Endothelial cell of umbilical vein (primary cell): ENCODE measurements at regions not wholly inside any gene's neighbourhood (a gene's known extent, or its start where the extent isn't known, plus 50 kb on each side); places are given as distances from the start of the nearest gene placed in this dataset.

ENCODE experiments used
- BruUV-seq: library from RNA; stranded (reverse); fragments of 400-500 nt; replicated peaks from 2 replicates; lab custom pipeline; 2021; lab: Mats Ljungman, UMichigan
- CTCF ChIA-PET: fragments of 300-600, 350-600 bp; sonication (Branson Sonifier 250); formaldehyde crosslinking; loops from one replicate; lab custom pipeline; 2021; ENCODE audit warnings: antibody characterized with exemption, inconsistent platforms; lab: Charles Lee
- POLR2A ChIA-PET: fragments of 300-600, 350-600 bp; sonication (Branson Sonifier 250); formaldehyde crosslinking; loops from one replicate; lab custom pipeline; 2021; ENCODE audit warnings: antibody characterized with exemption, inconsistent platforms; lab: Charles Lee
- DNase-seq: peaks from one replicate; pipeline ENCODE4 v3.0.0-alpha.2; 2011; ENCODE audit warnings: low read depth, low spot score
- FAIRE-seq: peaks from 2 replicates; lab custom pipeline; 2011; peaks lifted over from hg19 to GRCh38; lab: Jason Lieb, UNC
- H2AFZ ChIP-seq: 2 replicates; pipeline ENCODE4 v1.6.0; 2012; ENCODE audit warnings: low read depth, low read length, control low read depth, inconsistent platforms
- H3K27ac ChIP-seq: 2 replicates; pipeline ENCODE4 v1.5.1; 2011; ENCODE audit warnings: low read depth, mild to moderate bottlenecking, control low read depth, low read length, moderate library complexity; ENCODE audit not compliant: insufficient read depth
- H3K27me3 ChIP-seq, 2 experiments: 2 replicates each; pipeline versions ENCODE4 v1.6.0 to v1.6.1; 2011; ENCODE audit warnings: low read length in 2 of 2, mixed read lengths in 1 of 2; ENCODE audit not compliant: control insufficient read depth in 2 of 2, insufficient read depth in 2 of 2
- H3K36me3 ChIP-seq, 2 experiments: 2 replicates in 1 of 2; 3 replicates in 1 of 2; pipeline ENCODE4 v1.5.1; 2011; ENCODE audit warnings: low read length in 2 of 2, mild to moderate bottlenecking in 1 of 2, moderate library complexity in 1 of 2; ENCODE audit not compliant: control insufficient read depth in 2 of 2, insufficient read depth in 2 of 2; ENCODE audit errors: extremely low read depth in 1 of 2
- H3K4me1 ChIP-seq: 3 replicates; pipeline ENCODE4 v1.5.1; 2011; ENCODE audit warnings: mild to moderate bottlenecking, low read length; ENCODE audit not compliant: control insufficient read depth, insufficient read depth; ENCODE audit errors: extremely low read depth
- H3K4me2 ChIP-seq: 2 replicates; pipeline ENCODE4 v1.6.1; 2011; ENCODE audit warnings: low read length, control low read depth, mixed read lengths; ENCODE audit not compliant: insufficient read depth
- H3K4me3 ChIP-seq, 3 experiments: fragments of 200-600 bp in 1 of 3; sonication (generic), shearing (Covaris generic) in 1 of 3; replicated peaks in 1 of 3; 2 replicates each; pipeline ENCODE4 v1.5.1; 2011 to 2016; ENCODE audit warnings: control low read depth in 3 of 3, low read length in 3 of 3, mild to moderate bottlenecking in 2 of 3, inconsistent platforms in 1 of 3, low read depth in 1 of 3, moderate library complexity in 1 of 3; ENCODE audit not compliant: insufficient read depth in 1 of 3
- H3K79me2 ChIP-seq: 2 replicates; pipeline ENCODE4 v1.6.0; 2012; ENCODE audit warnings: low read length, inconsistent platforms; ENCODE audit not compliant: control insufficient read depth, insufficient read depth
- H3K9ac ChIP-seq: replicated peaks from 2 replicates; pipeline ENCODE3; 2011; ENCODE audit warnings: low read length, control low read depth; ENCODE audit not compliant: insufficient read depth; ENCODE audit errors: extremely low read depth
- H3K9me1 ChIP-seq: replicated peaks from 3 replicates; pipeline ENCODE4 v1.6.0; 2011; ENCODE audit warnings: mild to moderate bottlenecking, low read length; ENCODE audit not compliant: control insufficient read depth, insufficient read depth; ENCODE audit errors: extremely low read depth
- H3K9me3 ChIP-seq: replicated peaks from 2 replicates; pipeline ENCODE4 v1.5.1; 2012; ENCODE audit warnings: low read length, inconsistent platforms; ENCODE audit not compliant: control insufficient read depth, insufficient read depth
- H4K20me1 ChIP-seq: replicated peaks from 2 replicates; pipeline ENCODE3; 2011; ENCODE audit warnings: mild to moderate bottlenecking, low read length; ENCODE audit not compliant: control insufficient read depth, insufficient read depth; ENCODE audit errors: extremely low read depth
- EZH2 ChIP-seq: IDR thresholded peaks from 2 replicates; pipeline ENCODE4 v1.6.1; 2012; ENCODE audit warnings: borderline replicate concordance, low read depth, mild to moderate bottlenecking, moderate library complexity, low read length, inconsistent platforms; ENCODE audit not compliant: severe bottlenecking
- FOS ChIP-seq: IDR thresholded peaks from 2 replicates; pipeline ENCODE4 v1.6.1; 2011; ENCODE audit warnings: mild to moderate bottlenecking, low read length, moderate library complexity, borderline replicate concordance; ENCODE audit not compliant: insufficient read depth
- GATA2 ChIP-seq: IDR thresholded peaks from 2 replicates; pipeline ENCODE4 v1.7.0; 2011; ENCODE audit warnings: low read depth, mild to moderate bottlenecking, moderate library complexity, mixed read lengths, low read length; ENCODE audit not compliant: insufficient read length, insufficient read depth
- JUN ChIP-seq: IDR thresholded peaks from 2 replicates; pipeline ENCODE4 v1.6.1; 2011; ENCODE audit warnings: borderline replicate concordance, low read depth; ENCODE audit not compliant: insufficient read length, insufficient read depth
- MYC ChIP-seq: IDR thresholded peaks from one replicate; pipeline ENCODE4 v1.6.1; 2011; ENCODE audit warnings: mild to moderate bottlenecking, low read depth, low read length
- POLR2A ChIP-seq: IDR thresholded peaks from 2 replicates; pipeline ENCODE4 v1.6.1; 2012; ENCODE audit warnings: low read depth, mild to moderate bottlenecking, control low read depth, low read length
- POLR2AphosphoS5 ChIP-seq: IDR thresholded peaks from 2 replicates; pipeline ENCODE4 v1.6.1; 2012; ENCODE audit warnings: low read depth, mild to moderate bottlenecking, control low read depth, low read length, moderate library complexity; ENCODE audit not compliant: insufficient read depth
- dilution Hi-C: fragments of 300-500 bp; cut with MboI; formaldehyde crosslinking; loops from one replicate; pipeline ENCODE4 v1.15.0; 2019; ENCODE audit warnings: low sequenced_read_pairs; ENCODE audit not compliant: extremely low pct_ligation_motif_present
- intact Hi-C: fragments of 100-400 bp; cut with micrococcal nuclease; formaldehyde crosslinking; loops from one replicate; pipeline ENCODE4 v1.10.0; 2022
- TF ChIP-seq, protein P1 (sequence below): IDR thresholded peaks from 2 replicates; pipeline ENCODE4 v1.6.1; 2011; ENCODE audit not compliant: insufficient read depth, insufficient read length
- TF ChIP-seq, protein P2 (sequence below), 2 donors: IDR thresholded peaks; 1 replicate in 1 of 2; 2 replicates in 1 of 2; pipeline ENCODE4 v1.5.1; 2011; ENCODE audit warnings: low read length in 2 of 2, mild to moderate bottlenecking in 2 of 2, moderate library complexity in 2 of 2, control low read depth in 1 of 2, inconsistent platforms in 1 of 2, low read depth in 1 of 2; ENCODE audit not compliant: insufficient read depth in 1 of 2; ENCODE audit errors: extremely low read depth in 1 of 2

DNA sequence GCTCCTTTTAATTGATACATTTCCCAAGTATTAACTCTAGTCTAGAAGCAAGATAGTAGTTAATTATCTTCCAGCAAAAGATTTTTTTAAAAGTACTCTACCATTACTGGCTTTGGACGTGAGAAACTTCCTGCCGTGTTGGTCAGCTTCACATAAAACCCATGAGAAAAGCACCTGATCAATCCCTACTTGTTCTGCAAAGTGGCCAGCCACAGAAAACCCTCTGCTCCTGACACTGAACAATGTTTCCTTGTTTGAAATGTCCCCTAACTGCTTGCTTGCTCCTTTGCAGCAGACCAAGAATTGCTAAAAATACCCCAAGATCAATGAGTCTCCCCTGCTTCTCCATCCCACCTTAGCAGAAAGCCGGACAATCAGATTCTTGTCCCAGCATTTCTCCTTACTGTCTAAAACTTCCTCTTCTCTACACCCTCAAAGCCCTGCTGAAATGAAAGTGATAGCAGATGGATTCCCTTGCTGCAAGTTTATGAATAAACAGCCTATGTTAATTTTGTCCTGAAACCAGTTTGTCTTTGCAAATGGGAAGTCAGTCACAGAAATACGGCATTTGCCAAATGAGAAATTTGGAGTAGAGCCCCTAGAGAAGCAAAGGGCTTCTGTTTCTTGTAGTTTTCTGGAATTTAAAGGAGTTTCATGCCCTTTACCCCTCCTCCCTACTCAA lies 207.1 kb upstream of the ARHGAP20 start:
- Histone ChIP-seq H3K4me3 (no peak overlapping the region), H3K36me3 (no peaks in the 10 kb centered on the region), H3K4me2 (no peak overlapping the region), H3K4me1 (no peaks in the 10 kb centered on the region), H3K9me3 (no peaks in the 10 kb centered on the region), H2AFZ (no peak overlapping the region), H3K27me3 (no peaks in the 10 kb centered on the region), H3K27ac (no peak overlapping the region), H3K79me2 (no peaks in the 10 kb centered on the region), H3K9ac (no peak overlapping the region), H3K9me1 (no peaks in the 10 kb centered on the region), H4K20me1 (no peaks in the 10 kb centered on the region)
- ChIA-PET CTCF (no interaction called here), POLR2A (no interaction called here)
- no peak for DNase-seq
- dilution Hi-C loops: no loop called here
- FAIRE-seq: no peak
- intact Hi-C loops: no loop called here
- BruUV-seq: no TSS peak
- TF ChIP-seq POLR2AphosphoS5 (no peak), MYC (no peak), FOS (no peak), GATA2 (no peak), POLR2A (no peak), EZH2 (no peak), JUN (no peak)
- TF ChIP-seq, protein P1, sequence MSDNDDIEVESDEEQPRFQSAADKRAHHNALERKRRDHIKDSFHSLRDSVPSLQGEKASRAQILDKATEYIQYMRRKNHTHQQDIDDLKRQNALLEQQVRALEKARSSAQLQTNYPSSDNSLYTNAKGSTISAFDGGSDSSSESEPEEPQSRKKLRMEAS: no peak
- TF ChIP-seq, protein P2, sequence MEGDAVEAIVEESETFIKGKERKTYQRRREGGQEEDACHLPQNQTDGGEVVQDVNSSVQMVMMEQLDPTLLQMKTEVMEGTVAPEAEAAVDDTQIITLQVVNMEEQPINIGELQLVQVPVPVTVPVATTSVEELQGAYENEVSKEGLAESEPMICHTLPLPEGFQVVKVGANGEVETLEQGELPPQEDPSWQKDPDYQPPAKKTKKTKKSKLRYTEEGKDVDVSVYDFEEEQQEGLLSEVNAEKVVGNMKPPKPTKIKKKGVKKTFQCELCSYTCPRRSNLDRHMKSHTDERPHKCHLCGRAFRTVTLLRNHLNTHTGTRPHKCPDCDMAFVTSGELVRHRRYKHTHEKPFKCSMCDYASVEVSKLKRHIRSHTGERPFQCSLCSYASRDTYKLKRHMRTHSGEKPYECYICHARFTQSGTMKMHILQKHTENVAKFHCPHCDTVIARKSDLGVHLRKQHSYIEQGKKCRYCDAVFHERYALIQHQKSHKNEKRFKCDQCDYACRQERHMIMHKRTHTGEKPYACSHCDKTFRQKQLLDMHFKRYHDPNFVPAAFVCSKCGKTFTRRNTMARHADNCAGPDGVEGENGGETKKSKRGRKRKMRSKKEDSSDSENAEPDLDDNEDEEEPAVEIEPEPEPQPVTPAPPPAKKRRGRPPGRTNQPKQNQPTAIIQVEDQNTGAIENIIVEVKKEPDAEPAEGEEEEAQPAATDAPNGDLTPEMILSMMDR (IDR thresholded peaks at IDR 0.05; ENCODE audit: extremely low read depth in 1 of 2, insufficient read depth in 1 of 2, low read depth in 1 of 2, low read length in 2 of 2): no peak
